Breast epithelium (tissue), 4 donors: ENCODE measurements at regions not wholly inside any gene's neighbourhood (a gene's known extent, or its start where the extent isn't known, plus 50 kb on each side); places are given as distances from the start of the nearest gene placed in this dataset.

Experiments
- DNase-seq, 2 donors: peaks; one replicate each; pipeline ENCODE4 v3.0.0-alpha.2; 2019; ENCODE audit warnings: low spot score in 2 of 2
- H3K27ac ChIP-seq, 2 donors: fragments of 200-600 bp; sonication (generic) in 1 of 2; one replicate each; pipeline ENCODE4 v1.5.1; 2016 to 2019; ENCODE audit warnings: mild to moderate bottlenecking in 1 of 2
- H3K27me3 ChIP-seq, 2 donors: fragments of 200-600 bp; sonication (generic) in 1 of 2; one replicate each; pipeline versions ENCODE4 v1.5.1 to v1.6.0; 2017 to 2019; ENCODE audit warnings: control low read depth in 1 of 2, mild to moderate bottlenecking in 1 of 2
- H3K36me3 ChIP-seq: fragments of 200-600 bp; one replicate; pipeline ENCODE4 v1.5.1; 2019
- H3K4me1 ChIP-seq, 2 donors: fragments of 200-600 bp; sonication (generic); one replicate each; pipeline ENCODE4 v1.5.1; 2016 to 2019; ENCODE audit warnings: control low read depth in 1 of 2
- H3K4me3 ChIP-seq, 3 donors: fragments of 200-600 bp; sonication (generic); 1 replicate in 2 of 3; 2 replicates in 1 of 3; pipeline ENCODE4 v1.5.1; 2016 to 2019; ENCODE audit warnings: mild to moderate bottlenecking in 3 of 3, moderate library complexity in 2 of 3
- H3K9me3 ChIP-seq, 2 donors: fragments of 200-600 bp; sonication (generic) in 1 of 2; one replicate each; pipeline ENCODE4 v1.5.1; 2016 to 2019; ENCODE audit warnings: control low read depth in 1 of 2
- CTCF ChIP-seq, 3 donors: fragments of 450-650 bp; IDR thresholded peaks; one replicate each; pipeline ENCODE4 v1.5.1; 2016 to 2017; ENCODE audit warnings: antibody characterized with exemption in 3 of 3, mild to moderate bottlenecking in 3 of 3, moderate library complexity in 3 of 3
- POLR2A ChIP-seq: fragments of 450-650 bp; IDR thresholded peaks from one replicate; pipeline ENCODE4 v1.6.1; 2016; ENCODE audit warnings: antibody characterized with exemption, mild to moderate bottlenecking, moderate library complexity
- POLR2AphosphoS5 ChIP-seq, 3 donors: sonication (generic); formaldehyde crosslinking; IDR thresholded peaks; one replicate each; pipeline ENCODE4 v1.6.1; 2017; ENCODE audit warnings: antibody characterized with exemption in 3 of 3
- intact Hi-C: fragments of 100-400 bp; cut with DNase I; formaldehyde crosslinking; loops from one replicate; pipeline ENCODE4 v1.15.1; 2023; ENCODE audit warnings: low total_unique reads

GRCh38 chr18:70446063-70446462 lies 157.2 kb downstream of the SOCS6 start:
- no peak for DNase-seq
- H3K9me3 ChIP-seq = peaks cover 10 to 19% of the 10 kb centered on the region in 2 donors
- H3K4me3 ChIP-seq = no peak overlapping the region
- no peak overlapping the region for H3K27ac ChIP-seq
- intact Hi-C loops = loop anchor here (10.0 kb wide), 1 partner anchor 241 kb away; the partner anchor contains the start of gene RTTN
- no peaks in the 10 kb centered on the region for H3K36me3 ChIP-seq
- H3K27me3 ChIP-seq = no peaks in the 10 kb centered on the region
- no peaks in the 10 kb centered on the region for H3K4me1 ChIP-seq
- TF ChIP-seq POLR2AphosphoS5 (IDR thresholded peaks at IDR 0.05) (no peak), CTCF (IDR thresholded peaks at IDR 0.05) (no peak), POLR2A (no peak)

- H3K36me3 ChIP-seq = no peaks in the 10 kb centered on the region
- H3K27ac ChIP-seq = no peak overlapping the region
- H3K27me3 ChIP-seq = no peaks in the 10 kb centered on the region
- H3K4me3 ChIP-seq = no peak overlapping the region
- H3K4me1 ChIP-seq = no peaks in the 10 kb centered on the region
- DNase-seq = no peak
- TF ChIP-seq POLR2AphosphoS5 (IDR thresholded peaks at IDR 0.05) (no peak), CTCF (IDR thresholded peaks at IDR 0.05) (no peak), POLR2A (no peak)
- intact Hi-C loops = loop anchor here (10.0 kb wide), 1 partner anchor 238 kb away; the partner anchor contains the start of gene RTTN
- peaks cover 10 to 19% of the 10 kb centered on the region in 2 donors for H3K9me3 ChIP-seq
These were observed 154.1 kb downstream of the SOCS6 start for GRCh38 chr18:70442933-70443332.

- H3K4me1 ChIP-seq = no peaks in the 10 kb centered on the region
- no peak overlapping the region for H3K4me3 ChIP-seq
- H3K27me3 ChIP-seq = no peaks in the 10 kb centered on the region
- DNase-seq = no peak
- intact Hi-C loops = no loop called here
- TF ChIP-seq CTCF (IDR thresholded peaks at IDR 0.05) (no peak), POLR2A (no peak), POLR2AphosphoS5 (IDR thresholded peaks at IDR 0.05) (no peak)
- H3K9me3 ChIP-seq = no peaks in the 10 kb centered on the region
- no peak overlapping the region for H3K27ac ChIP-seq
- no peaks in the 10 kb centered on the region for H3K36me3 ChIP-seq
These were observed 144.1 kb downstream of the SOCS6 start for GRCh38 chr18:70432804-70433400.

GRCh38 chr18:70431203-70431624 lies 142.4 kb downstream of the SOCS6 start:
- intact Hi-C loops = no loop called here

More at GRCh38 chr18:70431203-70431624, 142.4 kb downstream of the SOCS6 start:
- H3K27ac ChIP-seq = no peak overlapping the region
- no peaks in the 10 kb centered on the region for H3K27me3 ChIP-seq
- no peak for TF ChIP-seq POLR2A
- TF ChIP-seq POLR2AphosphoS5 (IDR thresholded peaks at IDR 0.05) = no peak
- no peak for TF ChIP-seq CTCF (IDR thresholded peaks at IDR 0.05)
- DNase-seq = no peak
- no peaks in the 10 kb centered on the region for H3K36me3 ChIP-seq
- no peaks in the 10 kb centered on the region for H3K4me1 ChIP-seq
- no peak overlapping the region for H3K4me3 ChIP-seq
- H3K9me3 ChIP-seq = no peaks in the 10 kb centered on the region
